ENCODE measurements at regions not wholly inside any gene's neighbourhood (a gene's known extent, or its start where the extent isn't known, plus 50 kb on each side); places are given as distances from the start of the nearest gene placed in this dataset.

- DNase-seq, result no peak
Measured at GRCh38 chr3:144394032-144394431, 422.4 kb downstream of the DIPK2A start.

- no peak for DNase-seq
Measured at GRCh38 chr3:144402430-144402829, 430.8 kb downstream of the DIPK2A start.

GRCh38 chr3:144403040-144403457, 431.4 kb downstream of the DIPK2A start:
- no peak for DNase-seq

GRCh38 chr3:144407335-144407734, 435.7 kb downstream of the DIPK2A start:
- DNase-seq, result no peak

GRCh38 chr3:144409319-144409718, 437.7 kb downstream of the DIPK2A start:
- peak; percentile 85 for DNase-seq

GRCh38 chr3:144413068-144413467, 441.4 kb downstream of the DIPK2A start:
- no peak for DNase-seq

- no peak for DNase-seq
Measured at GRCh38 chr3:144415492-144415891, 443.9 kb downstream of the DIPK2A start.

- DNase-seq, result no peak
Measured at GRCh38 chr3:144424606-144425005, 453.0 kb downstream of the DIPK2A start.

GRCh38 chr3:144426366-144426765, 454.7 kb downstream of the DIPK2A start:
- no peak for DNase-seq

- DNase-seq, result no peak
Measured at GRCh38 chr3:144426967-144427366, 455.3 kb downstream of the DIPK2A start.

- DNase-seq, result no peak
Measured at GRCh38 chr3:144429719-144430121, 458.1 kb downstream of the DIPK2A start.

GRCh38 chr3:144431134-144431533, 459.5 kb downstream of the DIPK2A start:
- no peak for DNase-seq

- DNase-seq, result no peak
Measured at GRCh38 chr3:144433006-144433405, 461.4 kb downstream of the DIPK2A start.

- DNase-seq, result no peak
Measured at GRCh38 chr3:144437989-144438388, 466.4 kb downstream of the DIPK2A start.

- DNase-seq, result no peak
Measured at GRCh38 chr3:144444061-144444460, 472.4 kb downstream of the DIPK2A start.

- no peak for DNase-seq
Measured at GRCh38 chr3:144444546-144444945, 472.9 kb downstream of the DIPK2A start.

GRCh38 chr3:144455841-144456440, 484.3 kb downstream of the DIPK2A start:
- no peak for DNase-seq

- no peak for DNase-seq
Measured at GRCh38 chr3:144457758-144458157, 486.1 kb downstream of the DIPK2A start.

- no peak for DNase-seq
Measured at GRCh38 chr3:144458283-144458682, 486.7 kb downstream of the DIPK2A start.

GRCh38 chr3:144462337-144462736, 490.7 kb downstream of the DIPK2A start:
- DNase-seq, result no peak

GRCh38 chr3:144463911-144464310, 492.3 kb downstream of the DIPK2A start:
- DNase-seq, result no peak

GRCh38 chr3:144466114-144466513, 494.5 kb downstream of the DIPK2A start:
- no peak for DNase-seq

GRCh38 chr3:144466540-144466939, 494.9 kb downstream of the DIPK2A start:
- no peak for DNase-seq

- DNase-seq, result no peak
Measured at GRCh38 chr3:144470666-144471065, 499.0 kb downstream of the DIPK2A start.

GRCh38 chr3:144477593-144477992, 506.0 kb downstream of the DIPK2A start:
- DNase-seq, result no peak
